Esophagus muscularis mucosa (tissue), 4 donors: ENCODE measurements at regions not wholly inside any gene's neighbourhood (a gene's known extent, or its start where the extent isn't known, plus 50 kb on each side); places are given as distances from the start of the nearest gene placed in this dataset.

ENCODE experiments used
- CTCF ChIP-seq, 3 experiments: fragments of 200-600 bp in 2 of 3; fragments of 450-650 bp in 1 of 3; sonication (generic) in 2 of 3; IDR thresholded peaks; one replicate each; pipeline ENCODE4 v1.5.1; 2017 to 2019; ENCODE audit warnings: antibody characterized with exemption in 3 of 3, mild to moderate bottlenecking in 2 of 3, moderate library complexity in 1 of 3
- EP300 ChIP-seq: sonication (generic); formaldehyde crosslinking; IDR thresholded peaks from one replicate; pipeline ENCODE4 v1.6.1; 2017; ENCODE audit warnings: antibody characterized with exemption
- POLR2A ChIP-seq: fragments of 450-650 bp; IDR thresholded peaks from one replicate; pipeline ENCODE4 v1.6.1; 2017; ENCODE audit warnings: antibody characterized with exemption, moderate library complexity, mild to moderate bottlenecking, low read depth
- POLR2AphosphoS5 ChIP-seq, 2 donors: sonication (generic); formaldehyde crosslinking; IDR thresholded peaks; one replicate each; pipeline ENCODE4 v1.6.1; 2017; ENCODE audit warnings: antibody characterized with exemption in 2 of 2

GRCh38 chr18:40274618-40275196 is 1680.3 kb upstream of the PIK3C3 start:
- TF ChIP-seq POLR2A (no peak), CTCF (IDR thresholded peaks at IDR 0.05) (no peak), POLR2AphosphoS5 (IDR thresholded peaks at IDR 0.05) (no peak), EP300 (no peak)
